GM19467 (cell line): ENCODE measurements at regions not wholly inside any gene's neighbourhood (a gene's known extent, or its start where the extent isn't known, plus 50 kb on each side); places are given as distances from the start of the nearest gene placed in this dataset.

Experiments used
- ATAC-seq: cut with Tn5 transposase; IDR thresholded peaks from one replicate; pipeline ENCODE4 v1.9.1; 2021; ENCODE audit warnings: mild to moderate bottlenecking, moderate library complexity; ENCODE audit not compliant: unreplicated experiment

DNA sequence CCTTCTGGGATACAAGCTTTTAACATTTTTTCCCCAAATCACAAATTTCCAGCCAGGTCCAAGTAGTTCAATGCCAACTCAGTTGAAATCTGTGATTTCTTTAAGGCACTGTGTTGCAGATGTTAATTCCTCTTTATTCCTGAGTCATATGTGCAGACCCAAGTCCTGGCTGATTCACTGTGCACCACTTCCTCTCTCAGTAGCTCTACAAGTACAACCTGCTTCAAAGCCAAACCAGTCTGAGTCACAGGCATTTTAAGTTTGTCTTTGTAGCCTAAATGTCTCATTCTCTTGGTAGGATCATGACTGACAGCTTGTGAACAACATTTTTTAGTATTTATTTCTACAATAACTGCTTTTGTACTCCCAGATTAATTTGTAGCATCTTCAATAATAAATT, 165.6 kb upstream of the S100G start:
- no peak for ATAC-seq

GRCh38 chrX:16487620-16488385, 162.2 kb upstream of the S100G start:
- no peak for ATAC-seq

DNA sequence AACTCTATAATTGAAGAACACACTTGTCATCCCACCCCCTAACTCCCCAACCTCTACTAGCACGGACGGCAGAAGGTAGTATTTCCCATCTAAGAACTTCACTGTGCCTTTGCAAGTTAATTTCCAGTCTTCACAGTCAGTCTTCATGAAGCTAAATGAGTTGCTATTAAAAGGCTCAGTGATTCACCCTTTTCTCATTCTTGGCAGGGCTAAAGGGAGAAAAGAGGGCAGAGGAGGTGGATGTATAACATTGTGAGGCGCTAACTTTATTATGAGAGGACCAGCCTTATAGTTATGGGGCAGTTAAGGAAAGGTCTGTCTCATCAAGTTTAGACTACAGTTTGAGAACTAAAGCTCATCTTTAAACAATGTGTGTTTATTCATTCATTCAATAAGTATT, 161.0 kb upstream of the S100G start:
- ATAC-seq = no peak

DNA sequence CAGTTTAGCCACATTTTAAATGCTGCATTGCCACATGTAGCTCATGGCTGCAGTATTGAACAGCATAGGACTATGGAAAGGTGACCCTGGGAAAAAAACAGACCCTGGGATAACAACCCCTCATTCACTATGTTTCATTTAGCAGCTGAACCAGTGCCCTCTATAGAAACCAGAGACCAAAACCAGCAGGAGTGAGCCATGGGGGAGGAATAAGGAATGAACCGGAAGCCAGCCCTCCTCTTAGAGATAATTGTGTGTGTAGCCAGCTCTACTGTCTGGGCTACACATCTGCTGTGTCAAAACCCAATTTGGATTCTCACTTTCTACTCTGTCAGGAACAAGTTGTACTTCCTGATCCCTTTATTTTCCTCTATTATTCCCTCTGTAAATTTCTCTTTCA, 158.5 kb upstream of the S100G start:
- ATAC-seq = no peak

DNA sequence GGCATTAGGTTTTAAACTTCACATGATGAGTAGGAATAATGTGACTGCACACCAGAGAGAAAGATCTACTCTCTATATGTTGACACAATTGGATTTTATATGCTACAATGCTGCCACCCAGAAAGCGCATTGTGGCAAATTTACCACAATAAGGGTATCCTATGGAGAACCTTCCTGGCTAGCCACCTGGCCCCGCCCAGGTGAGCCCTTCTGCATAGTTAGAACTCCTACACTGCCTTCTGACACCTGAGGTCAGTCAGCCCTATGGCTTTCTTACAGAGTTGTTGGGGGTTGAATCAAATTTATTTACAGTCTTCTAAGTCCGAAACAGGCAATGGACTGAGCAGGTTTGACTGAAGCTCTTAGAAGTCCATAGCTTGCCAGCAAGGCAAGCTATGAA, 153.8 kb upstream of the S100G start:
- ATAC-seq = no peak

- ATAC-seq = no peak
Observed at GRCh38 chrX:16511796-16512776, 137.9 kb upstream of the S100G start.

DNA sequence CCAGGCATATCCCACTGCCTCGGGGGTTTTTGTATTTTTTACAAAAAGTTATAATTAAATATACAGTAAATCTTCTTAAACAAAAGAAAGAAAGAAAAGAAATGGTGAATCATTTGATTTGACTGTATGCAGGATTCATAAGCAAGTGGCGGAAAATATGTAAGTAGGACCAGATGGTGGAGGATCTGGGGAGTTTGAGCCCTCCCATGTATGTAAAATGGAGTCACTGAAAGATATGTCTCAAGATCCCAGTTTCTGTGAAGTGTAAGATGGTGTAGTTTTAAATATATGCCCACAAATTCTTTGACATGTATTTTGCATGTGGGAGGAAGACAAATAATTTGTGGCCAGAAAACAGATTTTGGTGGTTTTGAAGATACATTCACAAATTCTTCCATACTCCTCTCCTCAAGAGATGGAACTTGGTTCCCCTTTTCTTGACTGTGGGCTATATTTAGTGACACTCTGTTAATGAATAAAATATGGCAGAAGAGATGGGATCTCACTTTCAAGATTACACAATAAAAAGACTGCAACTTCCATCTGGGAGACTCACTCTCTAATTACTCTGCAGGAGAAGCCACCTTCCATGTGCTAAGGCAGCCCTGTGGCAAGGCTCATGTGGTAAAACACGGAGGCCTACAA, 133.6 kb upstream of the S100G start:
- ATAC-seq = no peak

- no peak for ATAC-seq
Observed at GRCh38 chrX:16517039-16517605, 132.8 kb upstream of the S100G start.

GRCh38 chrX:16518131-16518530, 131.8 kb upstream of the S100G start:
- no peak for ATAC-seq

GRCh38 chrX:16524316-16524715, 125.6 kb upstream of the S100G start:
- no peak for ATAC-seq

GRCh38 chrX:16526003-16526402, 124.0 kb upstream of the S100G start:
- ATAC-seq = no peak

DNA sequence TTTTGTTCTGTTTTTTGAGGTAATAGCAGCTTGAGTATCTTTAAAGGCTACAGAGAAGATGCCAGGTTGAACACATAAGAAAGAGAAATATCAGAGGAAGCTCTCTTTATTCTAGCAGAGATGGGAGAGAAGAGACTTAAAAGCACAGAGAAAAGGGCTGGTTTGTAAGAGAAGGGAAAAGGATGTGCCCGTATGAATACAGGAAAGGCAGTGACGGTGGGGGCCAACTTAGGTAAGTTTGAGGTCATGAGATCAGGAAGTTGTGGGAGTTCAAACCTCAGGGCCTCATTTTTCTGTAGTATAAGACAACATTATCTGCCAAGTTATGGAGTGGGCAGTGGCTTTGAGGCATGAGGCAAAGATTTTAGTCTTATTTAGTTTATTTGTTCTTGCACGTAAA, 121.3 kb upstream of the S100G start:
- ATAC-seq = no peak
